Esophagus squamous epithelium (tissue), 5 donors: ENCODE measurements at regions not wholly inside any gene's neighbourhood (a gene's known extent, or its start where the extent isn't known, plus 50 kb on each side); places are given as distances from the start of the nearest gene placed in this dataset.

Source experiments
- DNase-seq: peaks from one replicate; lab custom pipeline; 2025; lab: John Stamatoyannopoulos, UW
- H3K27ac ChIP-seq, 4 donors: fragments of 200-600 bp; sonication (generic); one replicate each; pipeline ENCODE4 v1.5.1; 2016 to 2019; ENCODE audit warnings: mild to moderate bottlenecking in 1 of 4
- H3K27me3 ChIP-seq, 4 donors: fragments of 200-600 bp; sonication (generic); 1 replicate in 3 of 4; 2 replicates in 1 of 4; pipeline versions ENCODE4 v1.5.1 to v1.6.0; 2017 to 2021; ENCODE audit warnings: antibody characterized with exemption in 1 of 4
- H3K36me3 ChIP-seq, 3 donors: fragments of 200-600 bp; sonication (generic); one replicate each; pipeline ENCODE4 v1.5.1; 2016 to 2019
- H3K4me1 ChIP-seq, 3 donors: fragments of 200-600 bp; sonication (generic); one replicate each; pipeline ENCODE4 v1.5.1; 2017 to 2019
- H3K4me3 ChIP-seq, 4 donors: fragments of 200-600 bp; sonication (generic); 1 replicate in 3 of 4; 2 replicates in 1 of 4; pipeline ENCODE4 v1.5.1; 2016 to 2019; ENCODE audit warnings: mild to moderate bottlenecking in 2 of 4, moderate library complexity in 1 of 4
- H3K9me3 ChIP-seq, 3 donors: fragments of 200-600 bp; sonication (generic); one replicate each; pipeline ENCODE4 v1.5.1; 2016 to 2019
- POLR2A ChIP-seq, 4 donors: fragments of 450-650 bp; IDR thresholded peaks; one replicate each; pipeline ENCODE4 v1.6.1; 2017; ENCODE audit warnings: antibody characterized with exemption in 4 of 4, mild to moderate bottlenecking in 4 of 4, moderate library complexity in 3 of 4
- WGBS, 2 donors: methylation state at CpG; one replicate each; pipeline ENCODE4 v1.1.5; 2018; 5-methylcytosine and 5-hydroxymethylcytosine counted together
- intact Hi-C: fragments of 100-400 bp; cut with DNase I; formaldehyde crosslinking; loops from one replicate; pipeline ENCODE4 v1.15.0; 2022
- TF ChIP-seq, protein P1 (sequence below), 6 experiments: fragments of 450-650 bp in 4 of 6; fragments of 200-600 bp in 2 of 6; sonication (generic) in 2 of 6; IDR thresholded peaks; one replicate each; pipeline ENCODE4 v1.5.1; 2016 to 2019; ENCODE audit warnings: antibody characterized with exemption in 6 of 6, mild to moderate bottlenecking in 4 of 6, moderate library complexity in 4 of 6
- donor health status: DM: yes; HTN: yes; CAD: no.

DNA sequence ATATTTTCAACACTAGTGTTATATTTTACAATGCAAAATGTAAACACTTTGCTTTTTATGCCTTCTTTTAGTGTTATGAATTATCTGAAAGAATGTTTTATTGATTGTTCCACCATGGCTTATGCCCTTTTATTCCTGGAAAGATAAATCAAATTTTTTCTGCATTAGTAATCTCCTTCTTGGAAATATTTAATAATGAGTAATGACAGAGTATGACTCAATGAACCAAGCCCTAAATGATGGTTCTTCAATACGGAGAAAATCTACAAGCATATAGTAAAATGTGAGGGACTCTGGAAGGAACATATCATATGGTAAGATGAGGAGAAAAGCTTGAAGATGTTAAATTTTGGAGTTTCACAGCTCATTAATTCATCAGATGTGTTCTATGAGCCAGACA is 929.6 kb downstream of the C6orf118 start:
- Histone ChIP-seq H3K4me3 (no peak overlapping the region), H3K27me3 (no peaks in the 10 kb centered on the region), H3K9me3 (no peaks in the 10 kb centered on the region), H3K4me1 (no peaks in the 10 kb centered on the region), H3K36me3 (no peaks in the 10 kb centered on the region), H3K27ac (no peak overlapping the region)
- intact Hi-C loops, result no loop called here
- TF ChIP-seq POLR2A (IDR thresholded peaks at IDR 0.05), result no peak
- TF ChIP-seq, protein P1, sequence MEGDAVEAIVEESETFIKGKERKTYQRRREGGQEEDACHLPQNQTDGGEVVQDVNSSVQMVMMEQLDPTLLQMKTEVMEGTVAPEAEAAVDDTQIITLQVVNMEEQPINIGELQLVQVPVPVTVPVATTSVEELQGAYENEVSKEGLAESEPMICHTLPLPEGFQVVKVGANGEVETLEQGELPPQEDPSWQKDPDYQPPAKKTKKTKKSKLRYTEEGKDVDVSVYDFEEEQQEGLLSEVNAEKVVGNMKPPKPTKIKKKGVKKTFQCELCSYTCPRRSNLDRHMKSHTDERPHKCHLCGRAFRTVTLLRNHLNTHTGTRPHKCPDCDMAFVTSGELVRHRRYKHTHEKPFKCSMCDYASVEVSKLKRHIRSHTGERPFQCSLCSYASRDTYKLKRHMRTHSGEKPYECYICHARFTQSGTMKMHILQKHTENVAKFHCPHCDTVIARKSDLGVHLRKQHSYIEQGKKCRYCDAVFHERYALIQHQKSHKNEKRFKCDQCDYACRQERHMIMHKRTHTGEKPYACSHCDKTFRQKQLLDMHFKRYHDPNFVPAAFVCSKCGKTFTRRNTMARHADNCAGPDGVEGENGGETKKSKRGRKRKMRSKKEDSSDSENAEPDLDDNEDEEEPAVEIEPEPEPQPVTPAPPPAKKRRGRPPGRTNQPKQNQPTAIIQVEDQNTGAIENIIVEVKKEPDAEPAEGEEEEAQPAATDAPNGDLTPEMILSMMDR (IDR thresholded peaks at IDR 0.05), result no peak
- 30 to 31% methylated on average over 1 of the region's 1 CpG for whole genome bisulfite sequencing, 2 donors
- DNase-seq, result no peak

DNA sequence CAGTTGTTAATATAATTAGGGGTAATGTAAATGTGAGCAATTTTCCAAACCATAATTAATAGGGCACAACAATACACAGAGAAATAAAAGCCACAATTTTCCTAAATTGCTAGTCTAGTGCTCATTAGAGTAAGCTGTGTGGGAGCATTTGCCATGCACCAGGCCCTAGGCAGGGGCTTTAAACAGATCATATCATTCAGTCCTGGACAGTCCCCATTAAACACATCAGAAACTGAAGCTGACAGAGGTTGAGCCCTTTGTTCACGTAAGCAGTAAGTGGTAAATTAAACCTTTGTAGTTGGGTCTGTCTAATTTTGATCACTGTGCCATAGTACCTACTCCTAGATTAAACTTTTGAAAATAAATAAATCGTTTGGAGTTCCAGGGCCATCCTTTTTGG is 931.1 kb downstream of the C6orf118 start:
- DNase-seq, result no peak
- no peak for TF ChIP-seq POLR2A (IDR thresholded peaks at IDR 0.05)
- TF ChIP-seq, protein P1 (IDR thresholded peaks at IDR 0.05), result no peak
- Histone ChIP-seq H3K9me3 (no peaks in the 10 kb centered on the region), H3K27me3 (no peaks in the 10 kb centered on the region), H3K4me1 (no peaks in the 10 kb centered on the region), H3K36me3 (no peaks in the 10 kb centered on the region), H3K27ac (no peak overlapping the region), H3K4me3 (no peak overlapping the region)
- intact Hi-C loops, result no loop called here
- WGBS, 2 donors, result 54 to 71% methylated on average over 2 of the region's 2 CpGs

DNA sequence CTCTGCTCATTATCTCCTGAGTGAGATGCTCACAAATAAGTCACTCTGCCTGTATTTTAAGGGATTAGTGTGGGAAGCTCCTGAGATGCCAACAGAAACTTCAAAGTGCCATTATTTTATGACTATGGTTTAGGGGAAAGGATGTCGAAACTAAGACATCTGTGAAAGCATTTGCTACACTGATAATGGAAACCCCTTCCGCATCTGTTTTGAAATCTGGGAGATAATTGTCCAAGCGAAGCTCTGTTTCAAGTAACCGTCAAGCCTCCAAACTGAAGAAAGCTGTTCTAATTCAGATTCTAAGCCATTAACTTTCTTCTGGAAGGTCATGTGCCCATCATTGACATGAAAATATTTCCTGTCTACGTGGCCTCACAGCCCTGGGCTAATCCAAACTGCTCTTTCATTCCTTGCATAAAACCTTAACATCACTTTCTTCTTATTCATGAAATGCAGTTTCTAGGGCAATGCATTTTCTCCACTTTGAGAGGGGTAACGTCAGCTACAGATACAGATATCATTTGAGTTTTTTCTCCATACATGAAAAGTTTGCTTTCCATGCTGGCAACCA is 932.0 kb downstream of the C6orf118 start:
- Histone ChIP-seq H3K27ac (no peak overlapping the region), H3K36me3 (no peaks in the 10 kb centered on the region), H3K27me3 (no peaks in the 10 kb centered on the region), H3K4me3 (no peak overlapping the region), H3K9me3 (no peaks in the 10 kb centered on the region), H3K4me1 (no peaks in the 10 kb centered on the region)
- DNase-seq, result no peak
- TF ChIP-seq, protein P1 (IDR thresholded peaks at IDR 0.05), result no peak
- no peak for TF ChIP-seq POLR2A (IDR thresholded peaks at IDR 0.05)
- WGBS, 2 donors, result 74 to 79% methylated on average over 6 of the region's 6 CpGs
- intact Hi-C loops, result no loop called here

DNA sequence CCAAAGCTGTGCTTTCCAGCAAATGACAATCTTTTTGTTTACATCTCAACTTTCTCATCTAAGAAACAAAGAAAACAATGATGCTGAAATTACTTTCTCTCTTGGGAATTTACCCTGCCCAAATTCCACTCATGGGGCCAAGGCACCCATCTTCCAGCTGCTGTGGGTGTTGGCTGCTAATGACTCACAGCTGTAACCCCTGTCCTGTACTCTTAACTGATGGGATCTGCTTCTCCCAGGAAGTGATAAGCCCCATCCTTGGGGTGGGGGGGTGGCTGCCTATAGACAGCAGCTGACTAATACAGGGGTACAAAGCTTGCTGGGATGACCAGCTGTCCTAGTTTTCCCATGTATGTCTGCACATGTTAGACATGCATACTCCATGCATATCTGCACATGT is 938.6 kb downstream of the C6orf118 start:
- no peak for DNase-seq
- intact Hi-C loops, result no loop called here
- Histone ChIP-seq H3K9me3 (no peaks in the 10 kb centered on the region), H3K27ac (no peak overlapping the region), H3K36me3 (no peaks in the 10 kb centered on the region), H3K4me3 (no peak overlapping the region), H3K4me1 (no peaks in the 10 kb centered on the region), H3K27me3 (no peaks in the 10 kb centered on the region)
- TF ChIP-seq, protein P1 (IDR thresholded peaks at IDR 0.05), result no peak
- no peak for TF ChIP-seq POLR2A (IDR thresholded peaks at IDR 0.05)

DNA sequence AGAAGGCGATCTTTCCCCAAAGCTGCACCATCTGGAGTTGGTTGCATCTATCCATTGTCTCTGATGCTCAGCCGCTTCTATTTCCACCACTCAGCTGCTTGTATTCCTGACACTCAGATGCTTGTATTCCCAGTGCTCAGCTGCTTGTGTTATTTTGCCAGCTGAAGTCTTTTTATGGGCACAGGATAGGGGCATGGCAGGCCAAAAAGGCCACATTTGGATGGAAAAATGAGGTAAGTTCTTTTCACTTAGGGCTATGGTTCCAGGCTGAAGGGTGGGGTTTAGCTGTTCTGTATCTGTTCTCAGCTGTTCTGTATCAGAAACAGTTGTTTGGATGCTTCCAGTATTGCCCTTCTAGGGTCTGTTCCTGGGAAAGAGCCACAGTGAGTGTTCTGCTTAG is 944.9 kb downstream of the QKI start:
- Histone ChIP-seq H3K9me3 (no peaks in the 10 kb centered on the region), H3K36me3 (no peaks in the 10 kb centered on the region), H3K27me3 (no peaks in the 10 kb centered on the region), H3K4me3 (no peak overlapping the region), H3K4me1 (no peaks in the 10 kb centered on the region), H3K27ac (no peak overlapping the region)
- intact Hi-C loops, result no loop called here
- TF ChIP-seq, protein P1 (IDR thresholded peaks at IDR 0.05), result no peak
- no peak for TF ChIP-seq POLR2A (IDR thresholded peaks at IDR 0.05)
- DNase-seq, result no peak
- whole genome bisulfite sequencing, 2 donors, result 71 to 95% methylated on average over 1 to 2 of the region's 2 CpGs
